ENCODE measurements at regions not wholly inside any gene's neighbourhood (a gene's known extent, or its start where the extent isn't known, plus 50 kb on each side); places are given as distances from the start of the nearest gene placed in this dataset.
"Not testable (repeated sequence)": the region's sequence is repeated elsewhere in the genome, so short reads cannot be mapped to it uniquely, and the experiment has no call there.

GRCh38 chr7:113548561-113548960 lies 370.2 kb downstream of the PPP1R3A start:
- TF ChIP-seq CTCF (IDR thresholded peaks at IDR 0.05; ENCODE audit: extremely low read depth, missing control alignments) = no peak

GRCh38 chr7:113548137-113548536 lies 370.7 kb downstream of the PPP1R3A start:
- no peak for TF ChIP-seq CTCF (IDR thresholded peaks at IDR 0.05; ENCODE audit: extremely low read depth, missing control alignments)
- no peak for DNase-seq (ENCODE audit: low spot score)

More at GRCh38 chr7:113548561-113548960, 370.2 kb downstream of the PPP1R3A start:
- DNase-seq (ENCODE audit: low spot score) = no peak

- no peak for DNase-seq (ENCODE audit: low spot score)
- no peak for TF ChIP-seq CTCF (IDR thresholded peaks at IDR 0.05; ENCODE audit: extremely low read depth, missing control alignments)
Measured at GRCh38 chr7:113521468-113521867, 397.3 kb downstream of the PPP1R3A start.

GRCh38 chr7:113519472-113519871 lies 399.3 kb downstream of the PPP1R3A start:
- no peak for TF ChIP-seq CTCF (IDR thresholded peaks at IDR 0.05; ENCODE audit: extremely low read depth, missing control alignments)
- DNase-seq (ENCODE audit: low spot score) = no peak

GRCh38 chr7:113504691-113505090 lies 386.3 kb upstream of the SMIM30 start:
- TF ChIP-seq CTCF (IDR thresholded peaks at IDR 0.05; ENCODE audit: extremely low read depth, missing control alignments) = no peak
- no peak for DNase-seq (ENCODE audit: low spot score)

- no peak for DNase-seq (ENCODE audit: low spot score)
- TF ChIP-seq CTCF (IDR thresholded peaks at IDR 0.05; ENCODE audit: extremely low read depth, missing control alignments) = no peak
Measured at GRCh38 chr7:113504142-113504541, 385.8 kb upstream of the SMIM30 start.

GRCh38 chr7:113496586-113496985 lies 378.2 kb upstream of the SMIM30 start:
- not testable (repeated sequence) for DNase-seq (ENCODE audit: low spot score)

- DNase-seq (ENCODE audit: low spot score) = not testable (repeated sequence)
Measured at GRCh38 chr7:113494797-113495566, 376.6 kb upstream of the SMIM30 start.

All from GM20000 (cell line).